ENCODE measurements at regions not wholly inside any gene's neighbourhood (a gene's known extent, or its start where the extent isn't known, plus 50 kb on each side); places are given as distances from the start of the nearest gene placed in this dataset.
"Not testable (repeated sequence)": the region's sequence is repeated elsewhere in the genome, so short reads cannot be mapped to it uniquely, and the experiment has no call there.

DNA sequence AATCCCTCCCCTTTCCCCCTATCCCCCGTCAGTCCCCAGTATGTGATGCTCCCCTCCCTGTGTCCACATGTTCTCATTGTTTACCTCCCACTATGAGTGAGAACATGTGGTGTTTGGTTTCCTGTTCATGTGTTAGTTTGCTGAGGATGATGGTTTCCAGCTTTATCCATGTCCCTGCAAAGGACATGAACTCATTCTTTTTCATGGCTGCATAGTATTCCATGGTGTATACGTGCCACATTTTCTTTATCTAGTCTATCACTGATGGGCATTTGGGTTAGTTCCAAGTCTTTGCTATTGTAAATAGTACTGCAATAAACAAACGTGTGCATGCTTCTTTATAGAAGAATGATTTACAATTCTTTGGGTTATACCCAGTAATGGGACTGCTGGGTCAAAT is 165.6 kb upstream of the TENM4 start:
- H3K4me3 ChIP-seq (ENCODE audit: low read length in 2 of 2); H3K36me3 ChIP-seq (ENCODE audit: control insufficient read depth in 2 of 2, insufficient read depth in 2 of 2, low read length in 2 of 2); H3K9me3 ChIP-seq (ENCODE audit: control insufficient read depth in 2 of 2, low read length in 2 of 2); H3K27me3 ChIP-seq (ENCODE audit: control insufficient read depth in 2 of 2, insufficient read depth in 2 of 2, low read length in 2 of 2); H3K27ac ChIP-seq (ENCODE audit: low read depth in 2 of 2, low read length in 2 of 2); H3K4me1 ChIP-seq (ENCODE audit: control insufficient read depth in 2 of 2, insufficient read depth in 2 of 2, low read length in 2 of 2); H3K9ac ChIP-seq (ENCODE audit: low read depth in 1 of 2, low read length in 2 of 2): not testable (repeated sequence)

GRCh38 chr11:79600711-79601110 is 159.9 kb upstream of the TENM4 start:
- H3K27me3 ChIP-seq (ENCODE audit: control insufficient read depth in 2 of 2, insufficient read depth in 2 of 2, low read length in 2 of 2): no peaks in the 10 kb centered on the region
- H3K9ac ChIP-seq (ENCODE audit: low read depth in 1 of 2, low read length in 2 of 2): no peak overlapping the region
- H3K9me3 ChIP-seq (ENCODE audit: control insufficient read depth in 2 of 2, low read length in 2 of 2): no peaks in the 10 kb centered on the region
- no peaks in the 10 kb centered on the region for H3K4me1 ChIP-seq (ENCODE audit: control insufficient read depth in 2 of 2, insufficient read depth in 2 of 2, low read length in 2 of 2)
- H3K4me3 ChIP-seq (ENCODE audit: low read length in 2 of 2): no peak overlapping the region
- H3K36me3 ChIP-seq (ENCODE audit: control insufficient read depth in 2 of 2, insufficient read depth in 2 of 2, low read length in 2 of 2): no peaks in the 10 kb centered on the region
- H3K27ac ChIP-seq (ENCODE audit: low read depth in 2 of 2, low read length in 2 of 2): no peak overlapping the region

DNA sequence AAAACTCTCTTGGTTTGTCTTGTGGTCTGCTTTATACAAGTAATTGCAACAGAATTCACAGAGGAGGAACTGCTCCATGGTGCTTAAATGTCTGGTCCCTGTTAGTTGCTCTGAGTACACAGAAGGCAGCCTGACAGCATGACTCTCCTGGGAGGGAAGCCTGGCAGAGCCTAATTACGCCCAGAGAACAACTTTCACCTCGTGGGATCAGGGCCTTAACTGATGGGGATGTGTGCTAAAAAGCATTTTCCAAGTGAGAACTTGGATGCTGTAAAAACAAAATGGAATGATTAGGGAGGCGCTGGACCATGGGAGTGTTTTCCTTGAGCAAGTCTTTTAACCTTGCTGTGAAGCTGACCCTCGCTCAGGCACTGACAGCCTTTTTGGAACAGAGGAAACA is 154.0 kb upstream of the TENM4 start:
- Histone ChIP-seq H3K4me3 (ENCODE audit: low read length in 2 of 2) (no peak overlapping the region), H3K9me3 (ENCODE audit: control insufficient read depth in 2 of 2, low read length in 2 of 2) (no peaks in the 10 kb centered on the region), H3K36me3 (ENCODE audit: control insufficient read depth in 2 of 2, insufficient read depth in 2 of 2, low read length in 2 of 2) (no peaks in the 10 kb centered on the region), H3K27ac (ENCODE audit: low read depth in 2 of 2, low read length in 2 of 2) (no peak overlapping the region), H3K4me1 (ENCODE audit: control insufficient read depth in 2 of 2, insufficient read depth in 2 of 2, low read length in 2 of 2) (no peaks in the 10 kb centered on the region), H3K9ac (ENCODE audit: low read depth in 1 of 2, low read length in 2 of 2) (no peak overlapping the region), H3K27me3 (ENCODE audit: control insufficient read depth in 2 of 2, insufficient read depth in 2 of 2, low read length in 2 of 2) (no peaks in the 10 kb centered on the region)

DNA sequence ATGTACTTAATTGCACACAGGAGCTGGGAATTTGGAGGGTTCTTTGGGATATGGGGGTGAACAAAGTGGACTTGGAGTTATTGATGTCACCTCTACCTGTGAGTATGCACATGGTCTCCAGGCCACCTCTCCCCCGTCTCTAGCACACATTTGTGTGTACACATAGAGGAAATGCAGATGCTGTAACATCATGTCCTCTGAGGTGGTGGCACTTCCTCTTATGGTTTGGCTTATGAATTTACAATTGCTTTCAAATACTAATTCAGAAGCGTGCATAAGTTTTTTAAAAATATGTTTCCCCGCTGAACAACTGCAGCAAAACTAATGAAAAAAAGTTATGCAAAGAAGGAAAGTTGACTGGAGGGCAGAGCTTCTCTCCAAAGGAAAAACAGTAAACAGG is 152.0 kb upstream of the TENM4 start:
- H3K36me3 ChIP-seq (ENCODE audit: control insufficient read depth in 2 of 2, insufficient read depth in 2 of 2, low read length in 2 of 2): no peaks in the 10 kb centered on the region
- no peaks in the 10 kb centered on the region for H3K4me1 ChIP-seq (ENCODE audit: control insufficient read depth in 2 of 2, insufficient read depth in 2 of 2, low read length in 2 of 2)
- no peaks in the 10 kb centered on the region for H3K9me3 ChIP-seq (ENCODE audit: control insufficient read depth in 2 of 2, low read length in 2 of 2)
- H3K4me3 ChIP-seq (ENCODE audit: low read length in 2 of 2): no peak overlapping the region
- H3K27me3 ChIP-seq (ENCODE audit: control insufficient read depth in 2 of 2, insufficient read depth in 2 of 2, low read length in 2 of 2): no peaks in the 10 kb centered on the region
- H3K27ac ChIP-seq (ENCODE audit: low read depth in 2 of 2, low read length in 2 of 2): no peak overlapping the region
- no peak overlapping the region for H3K9ac ChIP-seq (ENCODE audit: low read depth in 1 of 2, low read length in 2 of 2)

DNA sequence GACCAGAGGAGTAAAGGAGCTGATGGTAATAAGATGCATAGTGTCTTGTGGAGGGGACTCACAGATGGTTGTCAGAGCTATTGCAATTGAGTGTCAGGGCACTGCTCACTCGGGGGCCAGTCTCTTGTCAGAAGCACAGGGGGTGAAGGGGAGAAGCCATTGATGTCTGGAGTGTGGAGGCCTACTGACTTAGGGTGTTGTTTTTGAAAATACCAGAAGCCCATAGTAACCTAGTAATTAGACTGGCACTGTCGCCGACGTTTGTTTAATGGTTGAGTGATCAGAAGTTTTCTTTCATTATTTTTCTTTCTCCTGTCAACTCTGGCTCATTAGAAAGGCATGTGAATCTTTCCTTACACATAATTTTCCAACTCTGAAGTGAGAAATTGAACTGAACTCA is 151.6 kb upstream of the TENM4 start:
- no peaks in the 10 kb centered on the region for H3K27me3 ChIP-seq (ENCODE audit: control insufficient read depth in 2 of 2, insufficient read depth in 2 of 2, low read length in 2 of 2)
- H3K4me3 ChIP-seq (ENCODE audit: low read length in 2 of 2): no peak overlapping the region
- H3K9ac ChIP-seq (ENCODE audit: low read depth in 1 of 2, low read length in 2 of 2): no peak overlapping the region
- no peak overlapping the region for H3K27ac ChIP-seq (ENCODE audit: low read depth in 2 of 2, low read length in 2 of 2)
- no peaks in the 10 kb centered on the region for H3K4me1 ChIP-seq (ENCODE audit: control insufficient read depth in 2 of 2, insufficient read depth in 2 of 2, low read length in 2 of 2)
- H3K36me3 ChIP-seq (ENCODE audit: control insufficient read depth in 2 of 2, insufficient read depth in 2 of 2, low read length in 2 of 2): no peaks in the 10 kb centered on the region
- no peaks in the 10 kb centered on the region for H3K9me3 ChIP-seq (ENCODE audit: control insufficient read depth in 2 of 2, low read length in 2 of 2)

DNA sequence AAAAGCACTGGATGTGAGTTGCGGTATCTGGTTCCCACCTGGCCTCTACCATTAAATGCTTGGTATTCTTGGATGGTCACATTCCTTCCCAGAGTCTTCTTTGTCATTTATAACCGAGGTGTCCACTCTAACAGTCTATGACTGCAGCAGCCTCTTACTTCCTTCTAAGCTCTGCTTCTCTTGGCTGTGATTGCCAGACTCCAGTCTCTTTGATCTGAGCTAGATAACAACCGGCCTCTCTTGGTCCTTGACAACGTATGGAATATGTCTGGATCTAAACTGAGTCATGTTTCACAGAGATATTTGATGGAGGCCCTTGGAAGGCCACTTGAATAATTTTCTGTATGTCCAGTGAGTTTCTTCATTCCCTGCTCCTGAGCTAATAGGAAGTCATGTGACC is 141.6 kb upstream of the TENM4 start:
- no peak overlapping the region for H3K9ac ChIP-seq (ENCODE audit: low read depth in 1 of 2, low read length in 2 of 2)

GRCh38 chr11:79579063-79579462 is 138.2 kb upstream of the TENM4 start:
- Histone ChIP-seq H3K27me3 (ENCODE audit: control insufficient read depth in 2 of 2, insufficient read depth in 2 of 2, low read length in 2 of 2) (no peaks in the 10 kb centered on the region), H3K9me3 (ENCODE audit: control insufficient read depth in 2 of 2, low read length in 2 of 2) (no peaks in the 10 kb centered on the region), H3K9ac (ENCODE audit: low read depth in 1 of 2, low read length in 2 of 2) (no peak overlapping the region), H3K4me3 (ENCODE audit: low read length in 2 of 2) (no peak overlapping the region), H3K4me1 (ENCODE audit: control insufficient read depth in 2 of 2, insufficient read depth in 2 of 2, low read length in 2 of 2) (no peaks in the 10 kb centered on the region), H3K36me3 (ENCODE audit: control insufficient read depth in 2 of 2, insufficient read depth in 2 of 2, low read length in 2 of 2) (no peaks in the 10 kb centered on the region), H3K27ac (ENCODE audit: low read depth in 2 of 2, low read length in 2 of 2) (no peak overlapping the region)

More for the DNA sequence above, 141.6 kb upstream of the TENM4 start:
- no peak overlapping the region for H3K27ac ChIP-seq (ENCODE audit: low read depth in 2 of 2, low read length in 2 of 2)
- H3K4me3 ChIP-seq (ENCODE audit: low read length in 2 of 2): no peak overlapping the region
- no peaks in the 10 kb centered on the region for H3K9me3 ChIP-seq (ENCODE audit: control insufficient read depth in 2 of 2, low read length in 2 of 2)
- H3K27me3 ChIP-seq (ENCODE audit: control insufficient read depth in 2 of 2, insufficient read depth in 2 of 2, low read length in 2 of 2): no peaks in the 10 kb centered on the region
- H3K4me1 ChIP-seq (ENCODE audit: control insufficient read depth in 2 of 2, insufficient read depth in 2 of 2, low read length in 2 of 2): no peaks in the 10 kb centered on the region
- H3K36me3 ChIP-seq (ENCODE audit: control insufficient read depth in 2 of 2, insufficient read depth in 2 of 2, low read length in 2 of 2): no peaks in the 10 kb centered on the region

GRCh38 chr11:79578116-79578515 is 137.3 kb upstream of the TENM4 start:
- Histone ChIP-seq H3K9me3 (ENCODE audit: control insufficient read depth in 2 of 2, low read length in 2 of 2) (no peaks in the 10 kb centered on the region), H3K27ac (ENCODE audit: low read depth in 2 of 2, low read length in 2 of 2) (no peak overlapping the region), H3K36me3 (ENCODE audit: control insufficient read depth in 2 of 2, insufficient read depth in 2 of 2, low read length in 2 of 2) (no peaks in the 10 kb centered on the region), H3K4me3 (ENCODE audit: low read length in 2 of 2) (no peak overlapping the region), H3K4me1 (ENCODE audit: control insufficient read depth in 2 of 2, insufficient read depth in 2 of 2, low read length in 2 of 2) (no peaks in the 10 kb centered on the region), H3K9ac (ENCODE audit: low read depth in 1 of 2, low read length in 2 of 2) (no peak overlapping the region), H3K27me3 (ENCODE audit: control insufficient read depth in 2 of 2, insufficient read depth in 2 of 2, low read length in 2 of 2) (no peaks in the 10 kb centered on the region)

DNA sequence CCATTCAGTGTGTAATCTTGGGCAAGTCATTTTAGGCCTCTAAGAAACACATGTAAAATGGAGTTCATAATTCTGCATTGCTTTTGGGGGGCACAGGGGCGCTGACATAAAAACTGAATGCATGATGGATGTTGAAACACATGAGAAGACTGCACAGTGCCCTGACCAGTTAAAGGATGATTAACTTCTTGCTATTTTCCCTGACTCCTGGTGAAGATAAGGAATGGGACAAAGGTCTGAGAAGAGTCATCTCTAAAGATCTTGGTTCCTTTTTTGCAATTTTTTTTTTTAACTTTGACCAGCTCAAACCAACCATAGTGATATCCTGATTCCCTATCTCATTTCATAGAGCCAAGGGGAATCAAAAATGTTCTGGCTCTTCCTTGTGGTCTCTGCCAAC is 134.9 kb upstream of the TENM4 start:
- Histone ChIP-seq H3K9ac (ENCODE audit: low read depth in 1 of 2, low read length in 2 of 2) (no peak overlapping the region), H3K27ac (ENCODE audit: low read depth in 2 of 2, low read length in 2 of 2) (no peak overlapping the region), H3K4me1 (ENCODE audit: control insufficient read depth in 2 of 2, insufficient read depth in 2 of 2, low read length in 2 of 2) (no peaks in the 10 kb centered on the region), H3K27me3 (ENCODE audit: control insufficient read depth in 2 of 2, insufficient read depth in 2 of 2, low read length in 2 of 2) (no peaks in the 10 kb centered on the region), H3K9me3 (ENCODE audit: control insufficient read depth in 2 of 2, low read length in 2 of 2) (no peaks in the 10 kb centered on the region), H3K4me3 (ENCODE audit: low read length in 2 of 2) (no peak overlapping the region), H3K36me3 (ENCODE audit: control insufficient read depth in 2 of 2, insufficient read depth in 2 of 2, low read length in 2 of 2) (no peaks in the 10 kb centered on the region)

DNA sequence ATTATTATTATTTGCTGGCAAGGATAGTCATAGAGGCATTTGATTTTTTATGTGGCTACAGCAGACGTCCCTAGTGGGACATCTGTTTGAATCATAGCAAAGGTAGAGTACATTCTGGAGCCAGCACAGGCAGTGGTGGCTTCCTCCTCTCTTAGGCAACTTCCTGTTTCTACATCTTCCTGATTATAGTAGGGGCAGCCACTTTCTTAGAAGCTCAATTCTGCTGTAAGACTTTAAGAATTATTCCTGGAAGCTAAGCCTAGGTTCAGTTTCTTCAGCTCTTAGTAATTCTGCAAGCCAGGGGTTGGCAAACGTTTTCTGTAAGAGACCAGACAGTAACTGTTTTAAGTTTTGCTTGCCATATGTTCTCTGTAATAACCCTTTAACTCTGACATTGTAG is 129.3 kb upstream of the TENM4 start:
- no peaks in the 10 kb centered on the region for H3K9me3 ChIP-seq (ENCODE audit: control insufficient read depth in 2 of 2, low read length in 2 of 2)
- H3K4me3 ChIP-seq (ENCODE audit: low read length in 2 of 2): no peak overlapping the region
- no peaks in the 10 kb centered on the region for H3K27me3 ChIP-seq (ENCODE audit: control insufficient read depth in 2 of 2, insufficient read depth in 2 of 2, low read length in 2 of 2)
- H3K27ac ChIP-seq (ENCODE audit: low read depth in 2 of 2, low read length in 2 of 2): no peak overlapping the region
- no peaks in the 10 kb centered on the region for H3K36me3 ChIP-seq (ENCODE audit: control insufficient read depth in 2 of 2, insufficient read depth in 2 of 2, low read length in 2 of 2)
- no peak overlapping the region for H3K9ac ChIP-seq (ENCODE audit: low read depth in 1 of 2, low read length in 2 of 2)
- no peaks in the 10 kb centered on the region for H3K4me1 ChIP-seq (ENCODE audit: control insufficient read depth in 2 of 2, insufficient read depth in 2 of 2, low read length in 2 of 2)

- Histone ChIP-seq H3K9ac (ENCODE audit: low read depth in 1 of 2, low read length in 2 of 2) (no peak overlapping the region), H3K4me3 (ENCODE audit: low read length in 2 of 2) (no peak overlapping the region), H3K36me3 (ENCODE audit: control insufficient read depth in 2 of 2, insufficient read depth in 2 of 2, low read length in 2 of 2) (no peaks in the 10 kb centered on the region), H3K27ac (ENCODE audit: low read depth in 2 of 2, low read length in 2 of 2) (no peak overlapping the region), H3K4me1 (ENCODE audit: control insufficient read depth in 2 of 2, insufficient read depth in 2 of 2, low read length in 2 of 2) (no peaks in the 10 kb centered on the region), H3K27me3 (ENCODE audit: control insufficient read depth in 2 of 2, insufficient read depth in 2 of 2, low read length in 2 of 2) (no peaks in the 10 kb centered on the region), H3K9me3 (ENCODE audit: control insufficient read depth in 2 of 2, low read length in 2 of 2) (no peaks in the 10 kb centered on the region)
These were observed 123.6 kb upstream of the TENM4 start for GRCh38 chr11:79564288-79564925.

Measured in mucosa of rectum (tissue), 2 donors.